ENCODE measurements at regions not wholly inside any gene's neighbourhood (a gene's known extent, or its start where the extent isn't known, plus 50 kb on each side); places are given as distances from the start of the nearest gene placed in this dataset.
"Not testable (repeated sequence)": the region's sequence is repeated elsewhere in the genome, so short reads cannot be mapped to it uniquely, and the experiment has no call there.

- DNase-seq: no peak
Observed at GRCh38 chr20:12130781-12131180, 213.1 kb downstream of the BTBD3 start.

- no peak for DNase-seq
Observed at GRCh38 chr20:12133553-12133952, 215.9 kb downstream of the BTBD3 start.

- DNase-seq: not testable (repeated sequence)
Observed at GRCh38 chr20:12145951-12146350, 228.3 kb downstream of the BTBD3 start.

GRCh38 chr20:12152996-12153395, 235.3 kb downstream of the BTBD3 start:
- no peak for DNase-seq

- no peak for DNase-seq
Observed at GRCh38 chr20:12153628-12154027, 235.9 kb downstream of the BTBD3 start.

GRCh38 chr20:12156252-12156651, 238.6 kb downstream of the BTBD3 start:
- no peak for DNase-seq

- DNase-seq: no peak
Observed at GRCh38 chr20:12159261-12159660, 241.6 kb downstream of the BTBD3 start.

- no peak for DNase-seq
Observed at GRCh38 chr20:12161734-12162133, 244.0 kb downstream of the BTBD3 start.

GRCh38 chr20:12166053-12166717, 248.5 kb downstream of the BTBD3 start:
- no peak for DNase-seq

- DNase-seq: no peak
Observed at GRCh38 chr20:12170406-12170805, 252.7 kb downstream of the BTBD3 start.

- DNase-seq: no peak
Observed at GRCh38 chr20:12171923-12172524, 254.3 kb downstream of the BTBD3 start.

- no peak for DNase-seq
Observed at GRCh38 chr20:12173347-12174012, 255.8 kb downstream of the BTBD3 start.

GRCh38 chr20:12175538-12175937, 257.8 kb downstream of the BTBD3 start:
- no peak for DNase-seq

GRCh38 chr20:12177657-12178293, 260.1 kb downstream of the BTBD3 start:
- no peak for DNase-seq

GRCh38 chr20:12179692-12180091, 262.0 kb downstream of the BTBD3 start:
- DNase-seq: no peak

- DNase-seq: no peak
Observed at GRCh38 chr20:12180107-12180661, 262.5 kb downstream of the BTBD3 start.

GRCh38 chr20:12198281-12198680, 280.6 kb downstream of the BTBD3 start:
- no peak for DNase-seq

- DNase-seq: no peak
Observed at GRCh38 chr20:12199703-12200102, 282.0 kb downstream of the BTBD3 start.

GRCh38 chr20:12201289-12201991, 283.7 kb downstream of the BTBD3 start:
- no peak for DNase-seq

- no peak for DNase-seq
Observed at GRCh38 chr20:12203399-12203798, 285.7 kb downstream of the BTBD3 start.

GRCh38 chr20:12203981-12204380, 286.3 kb downstream of the BTBD3 start:
- DNase-seq: no peak

GRCh38 chr20:12207875-12208274, 290.2 kb downstream of the BTBD3 start:
- DNase-seq: peak in 1 of 2 experiments; percentile 13

GRCh38 chr20:12210591-12210990, 292.9 kb downstream of the BTBD3 start:
- DNase-seq: no peak
